Calu3 (cell line): ENCODE measurements at regions not wholly inside any gene's neighbourhood (a gene's known extent, or its start where the extent isn't known, plus 50 kb on each side); places are given as distances from the start of the nearest gene placed in this dataset.

Experiments used
- BruUV-seq: library from RNA; stranded (reverse); fragments of 400-500 nt; replicated peaks from 2 replicates; lab custom pipeline; 2021; lab: Mats Ljungman, UMichigan
- CTCF ChIA-PET: fragments of 300-600 bp; sonication (Branson Sonifier 250); formaldehyde crosslinking; loops from one replicate; lab custom pipeline; 2022; ENCODE audit warnings: antibody characterized with exemption; lab: Charles Lee
- DNase-seq: peaks from one replicate; pipeline ENCODE4 v3.0.0; 2022
- H3K27ac Mint-ChIP-seq: one replicate; pipeline ENCODE4 v1.8.0; 2022; ENCODE audit warnings: mixed read lengths; ENCODE audit not compliant: unreplicated experiment
- H3K27me3 Mint-ChIP-seq: one replicate; pipeline ENCODE4 v1.8.0; 2022; ENCODE audit warnings: mixed read lengths; ENCODE audit not compliant: unreplicated experiment
- H3K36me3 Mint-ChIP-seq: one replicate; pipeline ENCODE4 v1.8.0; 2022; ENCODE audit warnings: mild to moderate bottlenecking, moderate library complexity, mixed read lengths; ENCODE audit not compliant: insufficient read depth, unreplicated experiment
- H3K4me1 Mint-ChIP-seq: one replicate; pipeline ENCODE4 v1.8.0; 2022; ENCODE audit warnings: mild to moderate bottlenecking, low read depth, mixed read lengths; ENCODE audit not compliant: unreplicated experiment
- H3K4me3 Mint-ChIP-seq: one replicate; pipeline ENCODE4 v1.8.0; 2022; ENCODE audit warnings: mild to moderate bottlenecking, low read depth, moderate library complexity, mixed read lengths; ENCODE audit not compliant: unreplicated experiment
- H3K9me3 Mint-ChIP-seq: one replicate; pipeline ENCODE4 v1.8.0; 2022; ENCODE audit warnings: low read depth, mixed read lengths; ENCODE audit not compliant: unreplicated experiment
- CTCF ChIP-seq: fragments of 200-600 bp; IDR thresholded peaks from one replicate; pipeline ENCODE4 v1.8.0; 2022; ENCODE audit warnings: antibody characterized with exemption; ENCODE audit not compliant: unreplicated experiment
- intact Hi-C: fragments of 100-400 bp; cut with micrococcal nuclease; formaldehyde crosslinking; loops from one replicate; pipeline ENCODE4 v1.10.0; 2022; ENCODE audit not compliant: unreplicated experiment

- Mint-ChIP-seq H3K27ac (peak overlapping the region; percentile 97), H3K36me3 (peaks cover 28% of the 10 kb centered on the region), H3K9me3 (no peaks in the 10 kb centered on the region), H3K27me3 (no peaks in the 10 kb centered on the region), H3K4me3 (peak overlapping the region; percentile 93), H3K4me1 (peaks cover 51% of the 10 kb centered on the region)
- DNase-seq, result peak; percentile 70
- intact Hi-C loops, result loop anchor here (5.0 kb wide), 1 partner anchor 59 kb away; no protein-coding TSS in a partner anchor
- no peak for TF ChIP-seq CTCF
- BruUV-seq, result no TSS peak
- CTCF ChIA-PET, result interaction anchor here (0.6 to 1.2 kb wide), 4 partner anchors 82 to 220 kb away, joined by 3 read pairs; no protein-coding TSS in a partner anchor
Measured at GRCh38 chr14:101476258-101476915, 84.9 kb upstream of the DIO3 start.

GRCh38 chr14:101476916-101477553 lies 84.3 kb upstream of the DIO3 start:
- CTCF ChIA-PET, result interaction anchor here (1.2 kb wide), 2 partner anchors 81 to 221 kb away, joined by 3 read pairs; no protein-coding TSS in a partner anchor
- DNase-seq, result peak; percentile 90
- no peaks in the 10 kb centered on the region for H3K9me3 Mint-ChIP-seq
- intact Hi-C loops, result loop anchor here (5.0 kb wide), 1 partner anchor 60 kb away; no protein-coding TSS in a partner anchor
- no peak for TF ChIP-seq CTCF
- H3K27me3 Mint-ChIP-seq, result no peaks in the 10 kb centered on the region
- peak overlapping the region; percentile 93 for H3K4me3 Mint-ChIP-seq
- peak overlapping the region; percentile 97 for H3K27ac Mint-ChIP-seq
- peaks cover 28% of the 10 kb centered on the region for H3K36me3 Mint-ChIP-seq
- H3K4me1 Mint-ChIP-seq, result peaks cover 53% of the 10 kb centered on the region
- BruUV-seq, result no TSS peak

- no peak for DNase-seq
- no TSS peak for BruUV-seq
- peak overlapping the region; percentile 93 for H3K4me3 Mint-ChIP-seq
- no peak for TF ChIP-seq CTCF
- H3K36me3 Mint-ChIP-seq, result peaks cover 28% of the 10 kb centered on the region
- intact Hi-C loops, result loop anchor here (5.0 kb wide), 1 partner anchor 60 kb away; no protein-coding TSS in a partner anchor
- no peaks in the 10 kb centered on the region for H3K27me3 Mint-ChIP-seq
- CTCF ChIA-PET, result interaction anchor here (1.2 kb wide), 1 partner anchor 222 kb away, joined by 3 read pairs; no protein-coding TSS in a partner anchor
- H3K27ac Mint-ChIP-seq, result peak overlapping the region; percentile 2
- H3K4me1 Mint-ChIP-seq, result peaks cover 57% of the 10 kb centered on the region
- H3K9me3 Mint-ChIP-seq, result peaks cover 1% of the 10 kb centered on the region
Measured at GRCh38 chr14:101477648-101478047, 83.6 kb upstream of the DIO3 start.

GRCh38 chr14:101478096-101478495 lies 83.2 kb upstream of the DIO3 start:
- Mint-ChIP-seq H3K27ac (peak overlapping the region; percentile 2), H3K36me3 (peaks cover 28% of the 10 kb centered on the region), H3K27me3 (no peaks in the 10 kb centered on the region), H3K9me3 (peaks cover 2% of the 10 kb centered on the region), H3K4me3 (no peak overlapping the region), H3K4me1 (peaks cover 61% of the 10 kb centered on the region)
- no TSS peak for BruUV-seq
- CTCF ChIA-PET, result no interaction called here
- intact Hi-C loops, result loop anchor here (5.0 kb wide), 1 partner anchor 61 kb away; no protein-coding TSS in a partner anchor
- no peak for DNase-seq
- no peak for TF ChIP-seq CTCF
